Coronary artery (tissue), 2 donors: ENCODE measurements at regions not wholly inside any gene's neighbourhood (a gene's known extent, or its start where the extent isn't known, plus 50 kb on each side); places are given as distances from the start of the nearest gene placed in this dataset.
A peak's percentile ranks its signal among the peaks of the same experiment; 100 is the strongest.

ENCODE experiments used
- DNase-seq: peaks from one replicate; pipeline ENCODE4 v3.0.0-alpha.2; 2017; ENCODE audit warnings: low spot score
- H3K27ac ChIP-seq, 2 donors: fragments of 200-600 bp; sonication (generic); one replicate each; pipeline ENCODE4 v1.5.1; 2016 to 2019
- H3K4me3 ChIP-seq: fragments of 200-600 bp; sonication (generic); 2 replicates; pipeline ENCODE4 v1.5.1; 2016; ENCODE audit warnings: mild to moderate bottlenecking, moderate library complexity
- TF ChIP-seq, protein P1 (sequence below): fragments of 200-600 bp; sonication (generic); IDR thresholded peaks from one replicate; pipeline ENCODE4 v1.5.1; 2019; ENCODE audit warnings: antibody characterized with exemption

DNA sequence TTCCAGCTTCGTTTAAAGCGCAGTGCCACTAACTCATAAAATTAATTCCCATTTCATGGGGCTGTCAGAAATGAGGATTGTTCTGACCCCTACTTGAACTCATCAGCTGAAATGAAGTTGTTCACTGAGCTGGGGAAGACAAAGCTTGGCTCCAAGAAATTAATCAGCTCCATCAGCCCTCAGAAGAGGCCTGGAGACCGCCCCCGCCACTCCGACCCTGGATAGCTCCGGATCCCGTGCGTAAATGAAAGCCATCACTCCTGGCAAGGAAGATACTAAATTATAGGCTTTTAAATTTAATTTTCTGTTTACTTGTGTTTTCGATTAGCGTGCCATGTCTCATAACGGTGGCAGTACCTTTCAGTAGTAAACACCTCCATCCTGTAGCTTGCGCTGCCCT lies 142.8 kb upstream of the IRX2 start:
- TF ChIP-seq, protein P1, sequence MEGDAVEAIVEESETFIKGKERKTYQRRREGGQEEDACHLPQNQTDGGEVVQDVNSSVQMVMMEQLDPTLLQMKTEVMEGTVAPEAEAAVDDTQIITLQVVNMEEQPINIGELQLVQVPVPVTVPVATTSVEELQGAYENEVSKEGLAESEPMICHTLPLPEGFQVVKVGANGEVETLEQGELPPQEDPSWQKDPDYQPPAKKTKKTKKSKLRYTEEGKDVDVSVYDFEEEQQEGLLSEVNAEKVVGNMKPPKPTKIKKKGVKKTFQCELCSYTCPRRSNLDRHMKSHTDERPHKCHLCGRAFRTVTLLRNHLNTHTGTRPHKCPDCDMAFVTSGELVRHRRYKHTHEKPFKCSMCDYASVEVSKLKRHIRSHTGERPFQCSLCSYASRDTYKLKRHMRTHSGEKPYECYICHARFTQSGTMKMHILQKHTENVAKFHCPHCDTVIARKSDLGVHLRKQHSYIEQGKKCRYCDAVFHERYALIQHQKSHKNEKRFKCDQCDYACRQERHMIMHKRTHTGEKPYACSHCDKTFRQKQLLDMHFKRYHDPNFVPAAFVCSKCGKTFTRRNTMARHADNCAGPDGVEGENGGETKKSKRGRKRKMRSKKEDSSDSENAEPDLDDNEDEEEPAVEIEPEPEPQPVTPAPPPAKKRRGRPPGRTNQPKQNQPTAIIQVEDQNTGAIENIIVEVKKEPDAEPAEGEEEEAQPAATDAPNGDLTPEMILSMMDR = no peak
- DNase-seq = peak; percentile 9
- Histone ChIP-seq H3K4me3 (no peak overlapping the region), H3K27ac (no peak overlapping the region)

GRCh38 chr5:2892466-2893000 lies 141.1 kb upstream of the IRX2 start:
- no peak overlapping the region for H3K27ac ChIP-seq
- TF ChIP-seq, protein P1 = no peak
- no peak overlapping the region for H3K4me3 ChIP-seq
- DNase-seq = peak; percentile 56

DNA sequence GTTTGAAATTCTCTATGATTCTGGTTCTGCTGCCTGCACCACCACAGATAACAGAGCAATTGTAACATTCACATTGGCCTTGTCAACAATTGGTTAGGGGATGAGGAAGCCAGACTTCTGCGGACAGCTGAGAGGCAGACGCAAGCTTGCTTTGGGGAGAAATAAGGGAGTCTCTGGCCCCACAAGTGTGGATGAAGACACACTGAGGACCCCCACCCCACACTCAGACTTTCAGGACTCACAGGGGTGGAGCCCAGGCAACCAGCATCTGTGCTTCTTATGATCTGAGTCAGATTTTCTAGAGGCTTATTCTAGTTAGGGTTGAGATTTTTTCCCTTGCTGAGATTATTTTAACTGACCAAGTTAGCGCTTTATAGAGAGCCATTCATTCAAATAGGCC lies 140.3 kb upstream of the IRX2 start:
- no peak overlapping the region for H3K27ac ChIP-seq
- peak; percentile 17 for DNase-seq
- TF ChIP-seq, protein P1 = no peak
- no peak overlapping the region for H3K4me3 ChIP-seq

- no peak overlapping the region for H3K4me3 ChIP-seq
- H3K27ac ChIP-seq = no peak overlapping the region
- TF ChIP-seq, protein P1 = no peak
- peak; percentile 24 for DNase-seq
Observed at GRCh38 chr5:2890011-2890410, 138.5 kb upstream of the IRX2 start.

DNA sequence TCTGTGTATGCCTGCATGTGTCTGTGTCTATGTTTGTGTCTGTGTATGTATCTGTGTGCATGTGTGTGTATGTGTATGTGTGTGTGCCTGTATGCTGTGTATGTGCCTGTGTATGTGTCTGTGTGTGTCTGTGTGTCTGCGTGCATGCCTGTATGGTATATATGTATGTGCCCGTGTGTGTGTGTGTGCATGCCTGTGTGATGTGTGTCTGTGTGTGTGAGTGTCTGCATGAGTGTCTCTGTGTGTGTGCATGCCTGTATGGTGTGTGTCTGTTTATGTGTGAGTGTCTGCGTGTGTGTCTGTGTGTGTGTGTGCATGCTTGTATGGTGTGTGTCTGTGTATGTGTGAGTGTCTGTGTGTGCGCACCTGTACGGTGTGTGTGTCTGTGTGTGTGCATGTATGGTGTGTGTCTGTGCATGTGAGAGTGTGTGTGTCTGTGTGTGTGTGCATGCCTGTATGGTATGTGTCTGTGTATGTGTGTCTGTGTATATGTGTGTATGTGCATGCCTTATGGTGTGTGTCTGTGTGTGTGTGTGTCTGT lies 137.1 kb upstream of the IRX2 start:
- H3K4me3 ChIP-seq = no peak overlapping the region
- no peak overlapping the region for H3K27ac ChIP-seq
- peak; percentile 36 for DNase-seq
- TF ChIP-seq, protein P1 = no peak

- H3K27ac ChIP-seq = no peak overlapping the region
- H3K4me3 ChIP-seq = no peak overlapping the region
- peak; percentile 54 for DNase-seq
- TF ChIP-seq, protein P1 = no peak
Observed at GRCh38 chr5:2887481-2888348, 136.2 kb upstream of the IRX2 start.
